Esophagus muscularis mucosa (tissue), 4 donors: ENCODE measurements at regions not wholly inside any gene's neighbourhood (a gene's known extent, or its start where the extent isn't known, plus 50 kb on each side); places are given as distances from the start of the nearest gene placed in this dataset.

ENCODE experiments used
- DNase-seq: peaks from one replicate; pipeline ENCODE4 v3.0.0-alpha.2; 2017; ENCODE audit errors: extremely low spot score
- H3K27ac ChIP-seq, 4 donors: fragments of 200-600 bp; sonication (generic); replicated peaks in 1 of 4; 1 replicate in 3 of 4; 2 replicates in 1 of 4; pipeline ENCODE4 v1.5.1; 2016 to 2019; ENCODE audit warnings: mild to moderate bottlenecking in 1 of 4
- H3K27me3 ChIP-seq, 4 donors: fragments of 200-600 bp; sonication (generic); one replicate each; pipeline versions ENCODE4 v1.5.1 to v1.6.0; 2016 to 2019
- H3K36me3 ChIP-seq, 4 donors: fragments of 200-600 bp; sonication (generic); one replicate each; pipeline ENCODE4 v1.5.1; 2016 to 2019
- H3K4me1 ChIP-seq, 4 donors: fragments of 200-600 bp; sonication (generic); one replicate each; pipeline ENCODE4 v1.5.1; 2016 to 2019
- H3K4me3 ChIP-seq, 4 donors: fragments of 200-600 bp; sonication (generic); 1 replicate in 2 of 4; 2 replicates in 2 of 4; pipeline ENCODE4 v1.5.1; 2016 to 2019; ENCODE audit warnings: mild to moderate bottlenecking in 4 of 4, moderate library complexity in 1 of 4
- H3K9me3 ChIP-seq, 4 donors: fragments of 200-600 bp; sonication (generic); 1 replicate in 3 of 4; 2 replicates in 1 of 4; pipeline ENCODE4 v1.5.1; 2016 to 2019
- EP300 ChIP-seq: sonication (generic); formaldehyde crosslinking; IDR thresholded peaks from one replicate; pipeline ENCODE4 v1.6.1; 2017; ENCODE audit warnings: antibody characterized with exemption
- POLR2A ChIP-seq: fragments of 450-650 bp; IDR thresholded peaks from one replicate; pipeline ENCODE4 v1.6.1; 2017; ENCODE audit warnings: antibody characterized with exemption, moderate library complexity, mild to moderate bottlenecking, low read depth
- POLR2AphosphoS5 ChIP-seq, 2 donors: sonication (generic); formaldehyde crosslinking; IDR thresholded peaks; one replicate each; pipeline ENCODE4 v1.6.1; 2017; ENCODE audit warnings: antibody characterized with exemption in 2 of 2
- WGBS: methylation state at CpG from one replicate; pipeline ENCODE4 v1.1.5; 2018; 5-methylcytosine and 5-hydroxymethylcytosine counted together
- intact Hi-C: fragments of 100-400 bp; cut with DNase I; formaldehyde crosslinking; loops from one replicate; pipeline ENCODE4 v1.15.1; 2023
- TF ChIP-seq, protein P1 (sequence below), 3 experiments: fragments of 200-600 bp in 2 of 3; fragments of 450-650 bp in 1 of 3; sonication (generic) in 2 of 3; IDR thresholded peaks; one replicate each; pipeline ENCODE4 v1.5.1; 2017 to 2019; ENCODE audit warnings: antibody characterized with exemption in 3 of 3, mild to moderate bottlenecking in 2 of 3, moderate library complexity in 1 of 3

DNA sequence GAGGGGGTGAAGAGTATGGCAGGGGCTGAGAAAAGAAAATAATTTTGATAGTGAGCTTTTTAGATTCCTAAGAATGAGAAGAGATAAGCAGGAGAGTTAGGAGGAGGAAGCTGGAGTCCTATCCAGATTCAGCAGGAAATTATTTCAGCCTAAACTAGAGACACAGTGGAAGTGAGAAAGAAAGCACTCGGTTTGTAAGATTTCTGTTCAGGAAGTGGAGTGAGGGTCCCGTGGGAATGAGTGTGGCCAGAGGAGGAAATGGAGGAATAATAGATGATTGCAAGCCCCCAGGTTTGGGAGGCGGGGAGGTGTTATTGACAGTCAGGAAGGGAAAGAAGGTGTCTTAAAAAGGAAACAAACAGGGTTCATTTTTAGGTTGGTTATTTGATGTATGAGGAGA is 84.8 kb upstream of the NRP1 start:
- no peaks in the 10 kb centered on the region for H3K9me3 ChIP-seq
- no peak for DNase-seq
- TF ChIP-seq EP300: no peak
- TF ChIP-seq POLR2AphosphoS5 (IDR thresholded peaks at IDR 0.05): no peak
- no peak for TF ChIP-seq POLR2A
- TF ChIP-seq, protein P1, sequence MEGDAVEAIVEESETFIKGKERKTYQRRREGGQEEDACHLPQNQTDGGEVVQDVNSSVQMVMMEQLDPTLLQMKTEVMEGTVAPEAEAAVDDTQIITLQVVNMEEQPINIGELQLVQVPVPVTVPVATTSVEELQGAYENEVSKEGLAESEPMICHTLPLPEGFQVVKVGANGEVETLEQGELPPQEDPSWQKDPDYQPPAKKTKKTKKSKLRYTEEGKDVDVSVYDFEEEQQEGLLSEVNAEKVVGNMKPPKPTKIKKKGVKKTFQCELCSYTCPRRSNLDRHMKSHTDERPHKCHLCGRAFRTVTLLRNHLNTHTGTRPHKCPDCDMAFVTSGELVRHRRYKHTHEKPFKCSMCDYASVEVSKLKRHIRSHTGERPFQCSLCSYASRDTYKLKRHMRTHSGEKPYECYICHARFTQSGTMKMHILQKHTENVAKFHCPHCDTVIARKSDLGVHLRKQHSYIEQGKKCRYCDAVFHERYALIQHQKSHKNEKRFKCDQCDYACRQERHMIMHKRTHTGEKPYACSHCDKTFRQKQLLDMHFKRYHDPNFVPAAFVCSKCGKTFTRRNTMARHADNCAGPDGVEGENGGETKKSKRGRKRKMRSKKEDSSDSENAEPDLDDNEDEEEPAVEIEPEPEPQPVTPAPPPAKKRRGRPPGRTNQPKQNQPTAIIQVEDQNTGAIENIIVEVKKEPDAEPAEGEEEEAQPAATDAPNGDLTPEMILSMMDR (IDR thresholded peaks at IDR 0.05): no peak
- H3K36me3 ChIP-seq: no peaks in the 10 kb centered on the region
- H3K27ac ChIP-seq: no peak overlapping the region
- intact Hi-C loops: no loop called here
- 60% methylated on average over 3 of the region's 3 CpGs for WGBS
- peaks cover 0 to 27% (median 12%) of the 10 kb centered on the region in 4 donors for H3K4me1 ChIP-seq
- H3K4me3 ChIP-seq: no peak overlapping the region
- no peaks in the 10 kb centered on the region for H3K27me3 ChIP-seq

GRCh38 chr10:33418301-33418700 is 83.8 kb upstream of the NRP1 start:
- Histone ChIP-seq H3K4me3 (no peak overlapping the region), H3K9me3 (no peaks in the 10 kb centered on the region), H3K4me1 (peaks cover 0 to 24% (median 16%) of the 10 kb centered on the region in 4 donors), H3K36me3 (no peaks in the 10 kb centered on the region), H3K27ac (no peak overlapping the region), H3K27me3 (no peaks in the 10 kb centered on the region)
- intact Hi-C loops: no loop called here
- WGBS: 88% methylated on average over 4 of the region's 4 CpGs
- no peak for DNase-seq
- TF ChIP-seq POLR2A (no peak), EP300 (no peak), POLR2AphosphoS5 (IDR thresholded peaks at IDR 0.05) (no peak)
- TF ChIP-seq, protein P1 (IDR thresholded peaks at IDR 0.05): no peak

- Histone ChIP-seq H3K27me3 (no peaks in the 10 kb centered on the region), H3K36me3 (no peaks in the 10 kb centered on the region), H3K4me1 (peaks cover 0 to 18% (median 8%) of the 10 kb centered on the region in 4 donors), H3K27ac (peak overlapping the region in 1 of 4 donors; percentile 29), H3K4me3 (no peak overlapping the region), H3K9me3 (no peaks in the 10 kb centered on the region)
- TF ChIP-seq, protein P1 (IDR thresholded peaks at IDR 0.05): no peak
- TF ChIP-seq EP300: no peak
- TF ChIP-seq POLR2AphosphoS5 (IDR thresholded peaks at IDR 0.05): no peak
- no peak for TF ChIP-seq POLR2A
- intact Hi-C loops: no loop called here
- no peak for DNase-seq
- WGBS: 90% methylated on average over 6 of the region's 6 CpGs
Observed at GRCh38 chr10:33416691-33417090, 82.2 kb upstream of the NRP1 start.

DNA sequence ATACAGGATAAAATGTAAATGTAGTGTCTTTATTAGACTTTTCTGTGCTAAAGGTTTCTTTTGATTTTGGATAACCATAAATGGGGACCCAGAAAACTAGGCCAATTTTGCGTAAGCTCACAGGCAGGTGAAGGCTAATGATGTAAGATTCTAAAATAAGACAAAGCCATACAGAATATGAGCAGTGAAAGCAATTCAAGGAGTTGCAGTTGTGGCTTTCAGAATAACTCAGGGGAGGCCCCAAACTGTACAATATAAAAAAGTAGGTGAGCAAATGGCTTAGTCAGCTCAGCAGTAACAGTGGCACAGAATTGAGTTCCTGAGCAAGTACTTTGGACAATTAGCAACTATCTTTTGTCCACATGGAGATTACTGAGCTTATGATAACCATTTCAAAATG is 81.7 kb upstream of the NRP1 start:
- WGBS: 50% methylated on average over 1 of the region's 1 CpG
- Histone ChIP-seq H3K36me3 (no peaks in the 10 kb centered on the region), H3K27me3 (no peaks in the 10 kb centered on the region), H3K4me1 (peaks cover 0 to 15% (median 6%) of the 10 kb centered on the region in 4 donors), H3K4me3 (no peak overlapping the region), H3K27ac (peak overlapping the region in 1 of 4 donors; percentile 29), H3K9me3 (no peaks in the 10 kb centered on the region)
- intact Hi-C loops: no loop called here
- no peak for DNase-seq
- no peak for TF ChIP-seq EP300
- TF ChIP-seq POLR2A: no peak
- no peak for TF ChIP-seq POLR2AphosphoS5 (IDR thresholded peaks at IDR 0.05)
- TF ChIP-seq, protein P1 (IDR thresholded peaks at IDR 0.05): no peak

DNA sequence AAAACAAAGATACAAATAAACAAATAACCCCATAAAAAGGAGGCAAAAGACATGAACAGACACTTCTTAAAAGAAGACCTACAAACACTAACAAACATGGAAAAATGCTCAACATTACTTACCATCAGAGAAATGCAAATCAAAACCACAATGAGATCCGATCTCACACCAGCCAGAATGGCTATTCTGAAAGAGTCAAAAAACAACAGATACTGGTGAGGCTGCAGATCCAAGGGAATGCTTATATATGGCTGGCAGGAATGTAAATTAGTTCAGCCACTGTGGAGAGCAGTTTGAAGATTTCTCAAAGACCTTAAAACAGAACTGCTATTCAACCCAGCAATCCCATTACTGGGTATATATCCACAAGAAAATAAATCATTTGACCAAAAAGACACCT is 80.4 kb upstream of the NRP1 start:
- DNase-seq: no peak
- Histone ChIP-seq H3K4me3 (no peak overlapping the region), H3K36me3 (no peaks in the 10 kb centered on the region), H3K4me1 (peaks cover 0 to 15% (median 6%) of the 10 kb centered on the region in 4 donors), H3K27me3 (no peaks in the 10 kb centered on the region), H3K27ac (no peak overlapping the region), H3K9me3 (no peaks in the 10 kb centered on the region)
- TF ChIP-seq POLR2AphosphoS5 (IDR thresholded peaks at IDR 0.05) (no peak), EP300 (no peak), POLR2A (no peak)
- TF ChIP-seq, protein P1 (IDR thresholded peaks at IDR 0.05): no peak
- WGBS: 95% methylated on average over 1 of the region's 1 CpG
- intact Hi-C loops: no loop called here
